ENCODE measurements at regions not wholly inside any gene's neighbourhood (a gene's known extent, or its start where the extent isn't known, plus 50 kb on each side); places are given as distances from the start of the nearest gene placed in this dataset.

- TF ChIP-seq POLR2A (IDR thresholded peaks at IDR 0.05) (no peak), CTCF (IDR thresholded peaks at IDR 0.05 in 4 of 5, conservative IDR thresholded peaks at IDR 0.05 in 1 of 5) (no peak)
These were observed 95.0 kb upstream of the PCSK1 start for GRCh38 chr5:96527768-96528661.

All from gastrocnemius medialis (tissue), 4 donors.